Fibroblast of villous mesenchyme (primary cell): ENCODE measurements at regions not wholly inside any gene's neighbourhood (a gene's known extent, or its start where the extent isn't known, plus 50 kb on each side); places are given as distances from the start of the nearest gene placed in this dataset.

ENCODE experiments used
- DNase-seq: peaks from one replicate; pipeline ENCODE4 v3.0.0-alpha.2; 2010; ENCODE audit warnings: low read depth
- H3K4me3 ChIP-seq: 2 replicates; pipeline ENCODE4 v1.5.1; 2011; ENCODE audit warnings: low read depth, mild to moderate bottlenecking, low read length
- CTCF ChIP-seq: IDR thresholded peaks from 2 replicates; pipeline ENCODE4 v1.5.1; 2012; ENCODE audit warnings: low read depth, mild to moderate bottlenecking, low read length; ENCODE audit not compliant: insufficient read depth

- no peak overlapping the region for H3K4me3 ChIP-seq
- no peak for TF ChIP-seq CTCF
- peak; percentile 1 for DNase-seq
Measured at GRCh38 chr7:24456526-24457218, 116.6 kb upstream of the PALS2 start.

DNA sequence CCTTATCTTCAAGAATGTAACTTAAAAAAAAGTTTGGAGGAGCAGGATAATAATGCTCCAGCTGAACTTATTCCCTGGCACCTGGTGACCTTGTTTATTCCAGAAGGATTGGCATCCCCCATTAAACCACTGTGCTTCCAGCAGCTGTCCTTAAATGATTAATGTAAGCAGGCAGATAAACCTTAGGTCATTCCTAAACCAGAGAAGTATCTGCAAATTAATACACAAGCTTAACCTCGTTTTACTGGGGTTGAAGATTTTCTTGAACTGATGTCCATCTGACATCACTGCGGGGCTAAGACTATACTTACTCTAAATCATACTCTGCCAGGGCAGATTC is 116.1 kb upstream of the PALS2 start:
- H3K4me3 ChIP-seq = no peak overlapping the region
- peak; percentile 41 for DNase-seq
- no peak for TF ChIP-seq CTCF

DNA sequence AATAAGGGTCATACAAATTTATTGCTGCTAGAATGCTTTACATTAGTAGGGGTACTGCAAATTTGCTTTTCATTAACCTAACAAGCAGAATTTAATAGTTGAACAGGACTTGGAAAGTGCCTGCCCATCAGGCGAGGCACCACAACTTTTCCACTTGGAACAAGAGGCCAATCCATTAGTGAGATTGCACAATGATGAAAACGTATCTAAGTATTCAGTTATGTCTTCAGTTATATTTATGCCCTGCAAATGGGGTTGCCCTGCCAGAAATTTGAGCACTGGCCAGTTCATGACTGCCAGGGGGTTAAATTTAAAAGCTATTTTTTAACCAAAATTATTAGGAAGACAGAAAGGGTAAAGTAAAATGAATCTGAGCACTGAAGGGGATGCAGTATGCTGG is 111.1 kb upstream of the PALS2 start:
- no peak for TF ChIP-seq CTCF
- no peak overlapping the region for H3K4me3 ChIP-seq
- no peak for DNase-seq

DNA sequence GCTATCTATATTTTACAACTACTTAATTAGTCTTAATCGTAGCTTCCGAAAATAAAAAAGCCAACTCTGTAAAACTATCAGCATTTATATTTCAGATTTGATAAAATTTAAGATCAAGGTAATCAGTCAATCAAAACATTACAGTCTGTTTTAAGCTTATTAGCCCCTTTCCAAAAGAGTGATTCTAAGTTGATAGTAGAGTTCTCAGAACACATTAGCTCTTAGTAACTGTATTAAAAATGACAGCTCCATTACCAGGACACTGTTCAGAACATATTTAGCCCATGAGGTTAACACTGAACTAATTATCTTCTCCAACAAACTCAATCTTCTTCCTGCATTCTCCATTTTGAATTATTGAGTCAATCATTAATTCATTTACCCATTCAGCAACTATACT is 110.3 kb upstream of the PALS2 start:
- TF ChIP-seq CTCF = no peak
- no peak overlapping the region for H3K4me3 ChIP-seq
- DNase-seq = no peak

DNA sequence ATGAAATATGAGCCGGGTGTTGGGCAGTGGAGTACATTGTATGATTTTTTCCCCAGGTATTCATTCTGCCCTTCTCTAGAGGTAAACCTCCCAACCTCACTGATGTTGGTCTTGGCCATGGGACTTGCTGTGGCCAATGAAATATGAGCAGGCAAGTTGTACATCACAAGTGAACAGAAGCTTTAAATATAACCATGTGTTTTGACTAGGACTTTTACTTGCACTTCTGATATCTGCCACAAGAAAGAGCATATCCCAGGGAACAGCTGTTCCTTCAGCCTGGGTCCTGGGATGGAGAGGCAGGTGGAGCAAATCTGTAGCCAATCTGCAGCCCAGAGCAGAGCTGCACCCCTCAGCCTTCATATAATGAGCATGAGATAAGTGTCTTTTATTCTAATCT is 109.8 kb upstream of the PALS2 start:
- no peak for TF ChIP-seq CTCF
- DNase-seq = no peak
- H3K4me3 ChIP-seq = no peak overlapping the region

DNA sequence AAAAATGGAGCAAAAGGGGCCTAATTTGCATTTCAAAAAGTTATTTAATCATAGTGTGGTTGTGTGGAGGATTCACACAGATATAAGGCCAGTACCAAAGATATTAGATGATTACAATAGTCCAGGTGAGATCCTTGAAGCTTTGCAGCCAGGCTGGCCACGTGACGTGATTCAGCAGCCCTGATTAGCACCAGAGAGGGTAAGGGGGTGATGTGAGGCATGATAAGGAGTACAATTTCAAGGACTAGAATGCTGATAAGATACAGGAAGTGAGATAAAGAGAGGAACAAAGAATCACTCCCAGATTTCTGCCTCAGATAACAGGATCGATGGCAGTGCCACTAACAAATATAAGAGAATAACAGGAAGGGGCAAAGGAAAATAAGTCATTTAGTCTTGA is 108.4 kb upstream of the PALS2 start:
- DNase-seq = no peak
- no peak overlapping the region for H3K4me3 ChIP-seq
- TF ChIP-seq CTCF = no peak

- no peak overlapping the region for H3K4me3 ChIP-seq
- DNase-seq = no peak
- TF ChIP-seq CTCF = no peak
Measured at GRCh38 chr7:24466168-24466768, 107.0 kb upstream of the PALS2 start.
